Panc1 (cell line): ENCODE measurements at regions not wholly inside any gene's neighbourhood (a gene's known extent, or its start where the extent isn't known, plus 50 kb on each side); places are given as distances from the start of the nearest gene placed in this dataset.

Experiments
- POLR2AphosphoS5 ChIP-seq: IDR thresholded peaks from 2 replicates; pipeline ENCODE4 v1.6.1; 2012; ENCODE audit warnings: mild to moderate bottlenecking, low read depth, low read length, moderate library complexity
- TCF7L2 ChIP-seq: IDR thresholded peaks from 2 replicates; pipeline ENCODE4 v1.6.1; 2011; ENCODE audit warnings: mild to moderate bottlenecking, low read depth, low read length, inconsistent platforms
- TF ChIP-seq, protein P1 (sequence below): fragments of 450-650 bp; IDR thresholded peaks from 2 replicates; pipeline ENCODE4 v1.5.1; 2017; ENCODE audit warnings: mild to moderate bottlenecking
- TF ChIP-seq, protein P2 (sequence below), 2 experiments: IDR thresholded peaks; 2 replicates each; pipeline ENCODE4 v1.6.1; 2011 to 2012; ENCODE audit warnings: low read depth in 2 of 2, control low read depth in 1 of 2, low read length in 1 of 2, mild to moderate bottlenecking in 1 of 2, moderate library complexity in 1 of 2; ENCODE audit not compliant: insufficient read depth in 1 of 2

DNA sequence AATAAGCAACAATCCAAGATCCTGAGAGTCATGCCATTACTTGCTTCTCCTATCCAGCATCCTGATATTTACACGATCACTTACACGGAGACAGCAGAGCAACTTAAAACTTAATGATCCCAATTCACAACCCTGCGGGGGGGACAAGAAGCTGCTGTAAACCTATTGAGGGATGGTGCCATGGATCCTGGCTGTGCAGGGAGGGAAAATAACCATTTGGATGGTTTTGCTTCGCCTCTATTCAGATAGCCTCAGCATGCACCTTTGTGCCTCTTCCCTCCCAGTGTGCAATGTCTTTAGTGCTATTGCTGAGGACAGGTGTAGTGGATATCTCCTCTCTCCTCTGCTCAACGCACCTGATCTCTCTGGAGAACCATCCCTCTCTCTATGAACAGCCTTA lies 89.7 kb upstream of the PPARGC1A start:
- TF ChIP-seq, protein P1, sequence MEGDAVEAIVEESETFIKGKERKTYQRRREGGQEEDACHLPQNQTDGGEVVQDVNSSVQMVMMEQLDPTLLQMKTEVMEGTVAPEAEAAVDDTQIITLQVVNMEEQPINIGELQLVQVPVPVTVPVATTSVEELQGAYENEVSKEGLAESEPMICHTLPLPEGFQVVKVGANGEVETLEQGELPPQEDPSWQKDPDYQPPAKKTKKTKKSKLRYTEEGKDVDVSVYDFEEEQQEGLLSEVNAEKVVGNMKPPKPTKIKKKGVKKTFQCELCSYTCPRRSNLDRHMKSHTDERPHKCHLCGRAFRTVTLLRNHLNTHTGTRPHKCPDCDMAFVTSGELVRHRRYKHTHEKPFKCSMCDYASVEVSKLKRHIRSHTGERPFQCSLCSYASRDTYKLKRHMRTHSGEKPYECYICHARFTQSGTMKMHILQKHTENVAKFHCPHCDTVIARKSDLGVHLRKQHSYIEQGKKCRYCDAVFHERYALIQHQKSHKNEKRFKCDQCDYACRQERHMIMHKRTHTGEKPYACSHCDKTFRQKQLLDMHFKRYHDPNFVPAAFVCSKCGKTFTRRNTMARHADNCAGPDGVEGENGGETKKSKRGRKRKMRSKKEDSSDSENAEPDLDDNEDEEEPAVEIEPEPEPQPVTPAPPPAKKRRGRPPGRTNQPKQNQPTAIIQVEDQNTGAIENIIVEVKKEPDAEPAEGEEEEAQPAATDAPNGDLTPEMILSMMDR, result no peak
- TF ChIP-seq POLR2AphosphoS5 (no peak), TCF7L2 (no peak)
- TF ChIP-seq, protein P2, sequence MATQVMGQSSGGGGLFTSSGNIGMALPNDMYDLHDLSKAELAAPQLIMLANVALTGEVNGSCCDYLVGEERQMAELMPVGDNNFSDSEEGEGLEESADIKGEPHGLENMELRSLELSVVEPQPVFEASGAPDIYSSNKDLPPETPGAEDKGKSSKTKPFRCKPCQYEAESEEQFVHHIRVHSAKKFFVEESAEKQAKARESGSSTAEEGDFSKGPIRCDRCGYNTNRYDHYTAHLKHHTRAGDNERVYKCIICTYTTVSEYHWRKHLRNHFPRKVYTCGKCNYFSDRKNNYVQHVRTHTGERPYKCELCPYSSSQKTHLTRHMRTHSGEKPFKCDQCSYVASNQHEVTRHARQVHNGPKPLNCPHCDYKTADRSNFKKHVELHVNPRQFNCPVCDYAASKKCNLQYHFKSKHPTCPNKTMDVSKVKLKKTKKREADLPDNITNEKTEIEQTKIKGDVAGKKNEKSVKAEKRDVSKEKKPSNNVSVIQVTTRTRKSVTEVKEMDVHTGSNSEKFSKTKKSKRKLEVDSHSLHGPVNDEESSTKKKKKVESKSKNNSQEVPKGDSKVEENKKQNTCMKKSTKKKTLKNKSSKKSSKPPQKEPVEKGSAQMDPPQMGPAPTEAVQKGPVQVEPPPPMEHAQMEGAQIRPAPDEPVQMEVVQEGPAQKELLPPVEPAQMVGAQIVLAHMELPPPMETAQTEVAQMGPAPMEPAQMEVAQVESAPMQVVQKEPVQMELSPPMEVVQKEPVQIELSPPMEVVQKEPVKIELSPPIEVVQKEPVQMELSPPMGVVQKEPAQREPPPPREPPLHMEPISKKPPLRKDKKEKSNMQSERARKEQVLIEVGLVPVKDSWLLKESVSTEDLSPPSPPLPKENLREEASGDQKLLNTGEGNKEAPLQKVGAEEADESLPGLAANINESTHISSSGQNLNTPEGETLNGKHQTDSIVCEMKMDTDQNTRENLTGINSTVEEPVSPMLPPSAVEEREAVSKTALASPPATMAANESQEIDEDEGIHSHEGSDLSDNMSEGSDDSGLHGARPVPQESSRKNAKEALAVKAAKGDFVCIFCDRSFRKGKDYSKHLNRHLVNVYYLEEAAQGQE (IDR thresholded peaks at IDR 0.05; ENCODE audit: insufficient read depth in 1 of 2, low read depth in 2 of 2, low read length in 1 of 2), result no peak
